ENCODE measurements at regions not wholly inside any gene's neighbourhood (a gene's known extent, or its start where the extent isn't known, plus 50 kb on each side); places are given as distances from the start of the nearest gene placed in this dataset.

DNA sequence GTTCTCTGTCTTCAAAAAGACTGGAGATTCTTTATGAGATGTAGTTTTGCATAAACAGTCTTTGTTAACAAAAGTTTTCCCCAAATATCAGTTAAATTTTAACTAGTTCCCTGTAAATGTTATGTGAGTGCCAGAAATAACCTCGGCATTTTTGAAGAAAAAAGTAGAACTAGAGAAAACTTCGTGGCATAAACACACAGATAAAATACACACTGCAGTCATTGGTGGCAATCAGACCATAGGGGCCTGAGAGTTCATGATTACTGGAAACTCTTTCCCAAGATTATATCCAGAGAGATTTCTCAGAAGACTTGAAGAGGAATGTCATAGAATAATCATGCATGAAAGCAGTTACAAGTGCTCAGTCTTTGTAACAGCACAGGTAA lies 190.0 kb downstream of the MZT1 start:
- DNase-seq (ENCODE audit: low read depth) = no peak
- no peak overlapping the region for H3K4me3 ChIP-seq (ENCODE audit: low read depth, low read length)
- TF ChIP-seq, protein P1, sequence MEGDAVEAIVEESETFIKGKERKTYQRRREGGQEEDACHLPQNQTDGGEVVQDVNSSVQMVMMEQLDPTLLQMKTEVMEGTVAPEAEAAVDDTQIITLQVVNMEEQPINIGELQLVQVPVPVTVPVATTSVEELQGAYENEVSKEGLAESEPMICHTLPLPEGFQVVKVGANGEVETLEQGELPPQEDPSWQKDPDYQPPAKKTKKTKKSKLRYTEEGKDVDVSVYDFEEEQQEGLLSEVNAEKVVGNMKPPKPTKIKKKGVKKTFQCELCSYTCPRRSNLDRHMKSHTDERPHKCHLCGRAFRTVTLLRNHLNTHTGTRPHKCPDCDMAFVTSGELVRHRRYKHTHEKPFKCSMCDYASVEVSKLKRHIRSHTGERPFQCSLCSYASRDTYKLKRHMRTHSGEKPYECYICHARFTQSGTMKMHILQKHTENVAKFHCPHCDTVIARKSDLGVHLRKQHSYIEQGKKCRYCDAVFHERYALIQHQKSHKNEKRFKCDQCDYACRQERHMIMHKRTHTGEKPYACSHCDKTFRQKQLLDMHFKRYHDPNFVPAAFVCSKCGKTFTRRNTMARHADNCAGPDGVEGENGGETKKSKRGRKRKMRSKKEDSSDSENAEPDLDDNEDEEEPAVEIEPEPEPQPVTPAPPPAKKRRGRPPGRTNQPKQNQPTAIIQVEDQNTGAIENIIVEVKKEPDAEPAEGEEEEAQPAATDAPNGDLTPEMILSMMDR (IDR thresholded peaks at IDR 0.05; ENCODE audit: insufficient read depth, low read depth, low read length, missing control alignments) = no peak

DNA sequence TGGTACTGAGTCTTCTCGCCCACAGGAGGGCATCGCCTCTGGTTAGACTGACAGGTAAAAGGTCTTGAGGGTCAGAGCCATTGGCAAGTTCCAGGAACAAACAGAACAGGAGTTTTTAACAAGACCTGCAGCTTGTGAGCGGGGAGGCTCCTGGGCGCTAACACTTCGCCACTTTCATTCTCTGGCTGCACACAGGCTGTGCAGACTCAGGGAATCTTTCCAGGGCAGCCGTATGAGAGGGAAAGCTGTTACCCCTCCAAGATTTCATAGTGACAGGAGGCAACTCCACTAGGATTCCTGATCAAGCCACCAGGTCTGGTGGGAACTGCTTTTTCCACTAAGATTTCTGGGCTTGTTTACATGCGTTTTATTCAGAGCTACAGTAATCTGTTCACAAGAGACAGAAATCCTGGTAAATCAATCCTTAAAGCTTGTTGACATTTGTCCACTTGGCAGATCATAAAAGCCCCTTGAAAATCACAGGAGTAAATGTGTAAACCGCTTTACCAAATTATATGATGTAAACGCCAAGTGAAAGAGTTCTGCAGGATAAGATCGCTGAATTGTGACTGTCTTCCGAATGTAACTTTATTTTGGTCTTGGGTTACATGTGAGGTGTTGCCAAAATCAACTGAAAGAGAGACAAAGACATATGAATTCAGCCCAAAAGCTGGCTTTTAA lies 190.6 kb downstream of the MZT1 start:
- H3K4me3 ChIP-seq (ENCODE audit: low read depth, low read length) = no peak overlapping the region
- DNase-seq (ENCODE audit: low read depth) = no peak
- TF ChIP-seq, protein P1 (IDR thresholded peaks at IDR 0.05; ENCODE audit: insufficient read depth, low read depth, low read length, missing control alignments) = no peak

DNA sequence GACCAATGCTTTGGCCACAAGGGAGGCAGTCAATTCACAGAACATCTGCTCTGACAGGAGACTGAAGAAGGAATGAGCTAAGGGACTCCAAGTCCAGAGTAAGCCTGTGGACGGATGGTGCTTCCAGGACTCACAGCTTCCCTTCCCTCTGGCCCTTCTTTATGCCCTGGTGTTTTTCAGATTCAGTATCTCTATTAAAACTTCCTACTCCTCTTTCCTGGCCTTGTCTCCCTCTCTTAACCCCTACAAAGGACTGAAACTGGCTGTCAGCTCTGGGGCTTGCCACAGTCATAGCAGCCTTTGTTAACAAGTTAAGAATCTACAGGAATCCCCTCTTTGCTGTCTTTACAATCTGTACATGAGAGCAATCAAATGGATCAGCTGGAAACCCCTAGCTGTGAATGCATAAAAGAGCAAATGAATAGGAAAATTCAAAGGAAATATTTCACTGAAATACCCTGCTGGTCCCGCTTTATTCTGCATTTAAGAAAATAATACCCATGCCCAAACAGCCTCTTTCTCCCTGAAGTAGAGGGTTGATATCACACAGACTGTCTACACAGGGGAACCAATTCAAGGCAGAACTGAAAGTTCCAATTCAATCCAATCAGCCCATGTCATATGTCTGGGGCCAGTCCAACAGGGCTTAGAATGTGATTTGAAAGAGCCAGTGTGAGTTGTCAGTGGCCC lies 192.3 kb downstream of the MZT1 start:
- no peak for DNase-seq (ENCODE audit: low read depth)
- H3K4me3 ChIP-seq (ENCODE audit: low read depth, low read length) = no peak overlapping the region
- TF ChIP-seq, protein P1 (IDR thresholded peaks at IDR 0.05; ENCODE audit: insufficient read depth, low read depth, low read length, missing control alignments) = no peak

DNA sequence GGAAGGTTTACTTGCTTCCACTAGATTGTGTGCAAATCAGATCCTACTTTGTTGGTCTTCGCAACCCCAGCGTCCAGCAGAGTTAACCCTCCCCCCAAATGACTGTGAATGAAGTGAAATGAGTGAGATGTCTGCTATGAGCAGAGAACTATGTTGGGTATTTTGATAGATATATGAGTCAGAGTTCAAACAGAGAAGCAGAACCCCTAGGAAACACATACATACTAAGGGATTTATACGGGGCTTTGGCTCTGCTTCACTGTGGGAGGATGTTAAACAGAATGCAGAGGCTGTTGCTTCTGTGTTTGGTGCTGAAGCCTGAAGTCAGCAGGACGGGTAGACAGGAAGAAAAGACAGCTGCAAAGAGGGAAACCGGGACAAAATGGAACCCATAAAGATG lies 197.0 kb downstream of the MZT1 start:
- TF ChIP-seq, protein P1 (IDR thresholded peaks at IDR 0.05; ENCODE audit: insufficient read depth, low read depth, low read length, missing control alignments) = no peak
- no peak overlapping the region for H3K4me3 ChIP-seq (ENCODE audit: low read depth, low read length)
- no peak for DNase-seq (ENCODE audit: low read depth)

DNA sequence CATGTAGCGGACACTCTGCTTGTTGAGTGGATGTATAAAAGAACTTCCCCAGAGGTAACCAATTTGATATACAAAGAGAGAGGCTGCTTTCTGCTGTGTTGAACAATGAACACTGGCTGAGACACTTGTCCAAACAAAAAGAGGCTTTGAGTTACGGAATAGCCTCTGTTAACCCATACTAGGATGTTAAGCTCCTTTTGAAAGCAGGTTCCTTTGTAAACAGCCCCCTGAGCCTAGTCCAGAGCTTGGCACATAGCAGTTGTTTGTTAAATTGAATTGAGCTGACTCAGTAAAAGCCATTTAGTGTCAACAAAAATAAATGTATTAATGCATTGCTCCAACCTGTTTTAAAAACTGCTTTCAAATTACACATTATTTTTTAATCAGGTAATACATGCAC lies 200.1 kb downstream of the MZT1 start:
- TF ChIP-seq, protein P1 (IDR thresholded peaks at IDR 0.05; ENCODE audit: insufficient read depth, low read depth, low read length, missing control alignments) = no peak
- DNase-seq (ENCODE audit: low read depth) = no peak
- H3K4me3 ChIP-seq (ENCODE audit: low read depth, low read length) = no peak overlapping the region

GRCh38 chr13:72523593-72523992 lies 203.8 kb downstream of the MZT1 start:
- DNase-seq (ENCODE audit: low read depth) = no peak
- TF ChIP-seq, protein P1 (IDR thresholded peaks at IDR 0.05; ENCODE audit: insufficient read depth, low read depth, low read length, missing control alignments) = no peak
- no peak overlapping the region for H3K4me3 ChIP-seq (ENCODE audit: low read depth, low read length)

Measured in GM12865 (cell line).